T-helper 9 cell (primary cell): ENCODE measurements at regions not wholly inside any gene's neighbourhood (a gene's known extent, or its start where the extent isn't known, plus 50 kb on each side); places are given as distances from the start of the nearest gene placed in this dataset.
"Not testable (repeated sequence)": the region's sequence is repeated elsewhere in the genome, so short reads cannot be mapped to it uniquely, and the experiment has no call there.

Experiments used
- DNase-seq: peaks from one replicate; pipeline ENCODE4 v3.0.0-alpha.2; 2020

DNA sequence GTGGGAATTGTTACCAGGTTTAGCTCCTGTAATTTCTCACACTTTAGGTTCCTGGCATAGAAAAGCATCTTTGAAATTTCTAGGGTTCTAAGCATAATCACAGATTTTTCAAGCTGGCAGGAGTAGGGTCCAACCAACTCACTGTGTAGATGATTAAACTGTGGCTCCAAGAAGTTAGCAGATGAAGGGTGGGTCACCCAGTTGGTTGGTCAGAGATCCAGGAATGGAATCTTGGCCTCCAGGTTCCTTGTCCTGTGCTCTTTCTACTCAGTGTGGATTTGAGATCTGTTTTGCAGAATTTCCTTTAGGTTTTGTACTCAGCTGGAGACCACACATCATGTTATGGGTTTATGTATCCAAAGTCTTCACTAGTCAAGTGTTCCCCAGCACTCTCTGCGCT lies 90.3 kb upstream of the MAML3 start:
- DNase-seq: no peak

- no peak for DNase-seq
These were observed 89.3 kb upstream of the MAML3 start for GRCh38 chr4:140243278-140243753.

DNA sequence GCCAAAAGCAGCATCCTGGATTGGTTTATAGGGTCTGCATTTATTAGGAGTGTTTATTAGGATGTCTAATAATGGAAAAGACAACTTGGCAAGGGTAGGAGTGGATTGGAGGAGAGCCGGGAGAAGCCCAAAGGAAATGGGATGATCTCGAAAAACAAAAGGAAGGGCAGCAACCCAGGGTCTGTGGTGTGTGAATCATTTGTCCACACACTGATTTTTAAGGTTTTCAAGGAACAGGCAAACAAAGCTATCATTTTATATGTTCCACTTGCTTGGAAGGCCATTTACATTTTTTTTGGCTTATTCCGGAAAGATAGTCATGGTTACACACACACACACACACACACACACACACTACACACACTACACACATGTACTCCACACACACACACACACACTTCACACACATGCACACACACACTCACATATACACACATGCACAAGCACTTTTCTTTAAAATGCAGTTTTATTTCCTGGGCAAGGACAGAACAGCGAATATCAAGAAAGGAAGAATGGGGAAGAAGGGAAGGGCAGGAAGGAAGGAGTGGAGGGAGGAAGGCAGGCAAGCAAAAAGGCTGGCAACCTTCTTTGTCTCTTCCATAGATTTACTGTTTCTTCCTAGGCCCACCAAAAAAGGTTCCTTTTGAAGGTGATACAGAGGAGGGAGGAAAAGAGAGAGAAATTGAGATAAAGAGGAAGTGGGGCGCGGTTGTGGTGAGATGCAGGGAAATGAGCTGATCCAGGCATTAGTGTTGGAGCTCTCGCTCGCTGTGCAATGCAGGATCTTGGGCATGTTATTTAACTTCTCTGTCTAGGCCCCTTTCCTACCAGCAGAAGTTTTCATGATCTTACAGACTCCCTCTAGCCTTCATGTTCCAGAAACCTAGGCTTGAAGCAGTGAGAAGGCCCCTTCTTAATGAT lies 88.6 kb upstream of the MAML3 start:
- DNase-seq: no peak

DNA sequence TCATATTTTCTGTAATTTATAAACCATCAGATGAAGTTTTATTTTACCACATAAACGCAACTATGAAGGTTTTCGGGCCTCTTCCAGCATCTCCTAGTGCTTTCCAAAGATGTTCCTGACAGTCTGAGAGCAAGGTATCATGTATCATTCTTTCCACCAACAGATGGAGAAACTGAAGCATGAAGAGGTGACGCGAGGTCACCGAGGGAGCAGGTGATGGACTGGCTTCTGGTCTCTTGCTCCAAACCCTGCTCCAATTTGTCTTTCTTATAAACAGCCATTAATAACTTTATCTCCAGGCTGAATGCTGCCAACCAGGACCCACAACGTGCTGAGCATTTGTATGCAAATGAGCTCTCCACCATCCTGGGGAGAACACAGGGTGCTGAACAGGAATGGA lies 86.3 kb upstream of the MAML3 start:
- no peak for DNase-seq

DNA sequence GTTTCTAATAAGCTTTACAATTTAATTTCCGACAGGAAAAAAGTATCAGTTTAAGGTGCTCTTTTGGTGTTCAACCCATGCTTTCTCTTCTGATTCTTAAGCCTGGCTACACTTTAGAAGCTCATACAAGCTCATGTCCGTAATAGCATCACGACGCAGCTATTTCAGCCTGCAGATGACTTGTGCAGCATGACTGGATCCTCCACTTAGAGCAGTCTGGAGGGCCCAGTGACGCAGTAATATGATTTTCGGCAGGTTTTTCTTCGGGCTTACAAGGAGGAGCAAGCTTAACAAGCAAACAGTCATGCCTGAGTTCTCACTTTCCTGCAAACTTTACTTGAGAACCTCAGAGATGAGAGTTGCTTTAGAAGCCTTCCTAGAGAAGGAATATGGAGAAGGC lies 85.3 kb upstream of the MAML3 start:
- no peak for DNase-seq

DNA sequence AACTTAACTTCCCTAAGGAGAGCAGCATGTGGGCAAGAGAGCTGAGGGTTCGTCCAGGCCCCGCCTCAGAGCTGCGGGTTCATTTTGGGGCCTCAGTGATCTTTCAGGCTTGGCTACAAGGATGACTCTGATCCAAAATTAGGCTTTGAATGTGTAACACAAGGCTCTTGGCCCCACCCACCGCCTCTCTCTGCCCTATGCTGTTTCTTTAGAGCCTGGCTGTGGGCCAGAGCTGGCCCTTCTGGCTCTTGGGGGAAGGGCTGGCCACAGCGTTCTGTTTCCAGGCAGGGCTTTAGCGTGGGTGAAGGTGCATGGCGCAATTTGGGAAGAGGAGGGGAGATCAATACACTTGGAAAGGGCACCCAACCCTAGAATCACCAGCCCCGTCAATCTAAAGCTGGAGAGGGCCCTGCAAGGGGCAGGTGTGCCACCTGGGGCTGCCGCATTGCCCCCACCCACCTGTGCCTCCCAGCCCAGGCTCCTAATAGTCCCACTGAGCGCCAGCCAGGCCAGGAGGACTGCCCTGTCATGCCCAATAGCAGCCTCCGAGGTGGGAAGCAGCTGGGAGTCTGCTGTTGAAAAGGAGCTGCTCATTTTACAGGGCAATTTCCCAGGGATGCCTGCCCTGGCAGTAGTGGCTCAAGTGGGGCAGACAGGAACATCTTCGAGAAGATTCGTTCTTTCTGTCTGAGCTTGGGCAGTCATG lies 84.5 kb upstream of the MAML3 start:
- DNase-seq: no peak

- DNase-seq: no peak
These were observed 83.8 kb upstream of the MAML3 start for GRCh38 chr4:140237616-140238350.

DNA sequence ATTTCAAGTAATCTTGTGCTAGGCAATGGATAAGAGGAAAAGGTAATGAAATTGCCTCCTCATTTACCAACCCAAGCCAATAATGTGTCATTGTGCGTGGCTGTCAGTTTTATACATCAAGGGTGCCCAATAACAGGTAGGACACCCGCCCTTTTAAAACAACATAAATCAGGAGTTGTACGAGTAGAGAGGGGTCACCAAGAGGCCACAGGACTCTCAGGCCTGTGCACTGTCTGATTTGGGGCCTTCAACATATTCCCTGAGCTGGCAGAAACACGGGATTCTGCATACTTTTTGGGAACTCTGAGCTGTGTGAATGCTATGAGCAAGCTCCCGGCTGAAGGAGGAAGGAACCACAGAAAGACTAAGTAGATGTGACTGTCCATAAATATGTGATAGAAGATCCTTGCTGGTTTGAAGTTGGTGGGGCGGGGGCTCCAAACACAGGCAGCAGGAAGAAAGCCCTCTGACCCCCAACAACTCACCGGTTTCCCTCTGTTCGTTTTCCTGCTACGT lies 82.7 kb upstream of the MAML3 start:
- no peak for DNase-seq

DNA sequence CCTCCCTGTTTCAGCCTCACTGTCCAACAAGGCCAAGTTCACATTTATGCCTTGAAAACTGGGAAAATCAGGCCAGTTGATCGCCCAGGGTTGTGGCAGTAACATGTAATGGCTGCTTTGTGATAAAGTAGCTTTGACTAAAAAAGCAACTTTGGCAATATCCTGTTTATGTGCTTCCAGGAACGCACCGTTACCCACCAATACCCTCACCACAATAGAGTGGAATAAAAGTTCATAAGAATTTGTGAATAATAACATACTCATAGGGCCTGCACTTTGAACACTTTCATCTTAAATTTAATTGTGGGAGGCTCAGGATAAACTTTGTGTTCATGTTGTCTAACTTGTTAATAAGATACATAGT lies 80.7 kb upstream of the MAML3 start:
- no peak for DNase-seq

DNA sequence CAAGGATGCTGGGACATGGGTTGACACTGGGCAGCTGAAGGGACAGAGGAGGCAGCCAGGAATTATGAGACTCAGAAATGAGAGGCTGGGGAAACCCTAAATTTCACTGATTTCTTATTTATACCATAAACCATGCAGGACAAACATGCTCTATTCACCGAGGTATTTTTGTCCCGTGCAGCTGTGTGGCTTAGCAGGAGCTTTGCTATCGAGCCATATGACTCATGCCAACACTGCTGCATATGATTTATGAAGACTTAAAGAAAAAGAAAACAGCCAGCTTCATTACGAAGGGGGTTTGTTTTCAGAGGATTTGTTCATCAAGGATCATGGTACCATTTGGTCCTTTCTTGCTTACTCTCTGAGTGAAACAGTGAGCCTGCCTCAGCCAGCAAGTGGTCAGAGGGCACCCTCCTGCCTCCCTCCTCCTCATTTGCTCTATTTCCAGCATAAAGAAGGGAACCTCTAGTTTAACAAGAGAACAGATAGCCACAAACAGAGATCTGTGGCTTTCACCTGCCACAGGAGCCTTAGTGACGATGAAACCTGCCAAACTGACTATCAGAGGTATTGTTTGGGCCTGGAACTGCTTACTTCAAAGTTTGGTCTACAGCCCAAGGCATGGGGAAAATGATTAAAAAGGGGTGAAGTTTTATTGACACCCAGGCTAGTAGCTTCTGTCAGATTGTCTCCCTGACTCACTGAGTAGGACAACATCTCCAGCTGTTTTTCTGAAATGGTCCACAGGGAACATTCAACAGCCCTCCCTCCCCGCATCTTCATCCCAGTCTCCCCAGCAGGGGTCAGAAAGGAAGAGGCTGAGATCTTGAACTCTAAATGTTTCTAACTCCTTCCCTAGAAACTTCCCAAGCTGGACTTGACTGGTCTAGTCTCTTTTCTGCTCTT lies 80.1 kb upstream of the MAML3 start:
- no peak for DNase-seq

DNA sequence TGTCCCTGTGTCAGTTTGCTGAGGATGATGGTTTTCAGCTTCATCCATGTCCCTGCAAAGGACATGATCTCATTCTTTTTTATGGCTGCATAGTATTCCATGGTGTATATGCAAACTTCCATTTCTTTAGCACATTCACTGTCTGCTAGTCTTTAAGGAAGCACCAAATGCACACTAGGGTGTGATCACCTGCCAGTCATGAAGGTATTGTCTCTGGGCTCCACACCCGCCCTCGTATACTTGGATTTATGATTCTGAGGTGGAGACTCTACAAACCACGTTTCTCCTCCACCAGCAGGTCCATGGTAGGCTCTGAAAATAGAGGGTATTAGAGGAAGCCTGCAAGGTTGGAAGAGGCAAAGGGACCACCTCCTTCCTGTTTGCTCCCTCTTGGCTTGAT lies 75.9 kb upstream of the MAML3 start:
- DNase-seq: no peak

DNA sequence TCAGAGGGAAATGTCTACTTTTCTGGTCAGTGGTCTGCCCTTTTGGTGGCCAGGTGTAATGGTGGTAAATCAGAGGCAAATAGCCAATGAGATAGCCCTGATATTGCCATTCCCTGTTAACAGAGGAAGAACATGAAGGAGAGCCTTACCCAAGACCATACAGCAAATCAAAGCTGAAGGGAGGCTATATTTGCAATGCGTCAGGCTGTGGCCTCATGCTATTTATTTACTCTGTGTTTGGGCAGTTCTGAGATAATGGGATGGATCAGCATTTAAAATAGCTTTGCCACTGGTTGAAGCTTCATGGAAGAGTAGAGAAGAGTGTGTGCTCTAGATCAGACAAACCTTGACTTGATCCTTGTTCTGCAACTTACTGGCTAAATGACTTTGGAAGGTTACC lies 73.3 kb upstream of the MAML3 start:
- no peak for DNase-seq

- no peak for DNase-seq
These were observed 69.2 kb upstream of the MAML3 start for GRCh38 chr4:140223056-140223810.

DNA sequence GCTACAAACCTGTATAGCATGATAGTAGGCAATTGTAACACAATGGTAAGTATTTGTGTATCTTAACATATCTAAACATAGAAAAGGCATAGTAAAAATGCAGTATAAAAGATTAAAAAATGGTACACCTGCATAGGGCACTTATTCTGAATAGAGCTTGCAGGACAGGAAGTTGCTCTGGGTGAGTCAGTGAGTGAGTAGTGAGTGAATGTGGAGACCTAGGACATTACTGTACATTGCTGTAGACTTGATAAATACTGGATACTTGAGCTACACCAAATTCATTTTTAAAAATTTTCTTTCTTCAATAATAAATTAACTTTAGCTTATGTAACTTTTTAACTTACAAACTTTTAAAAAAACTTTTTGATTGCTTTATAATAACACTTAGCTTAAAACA lies 68.2 kb upstream of the MAML3 start:
- DNase-seq: no peak

DNA sequence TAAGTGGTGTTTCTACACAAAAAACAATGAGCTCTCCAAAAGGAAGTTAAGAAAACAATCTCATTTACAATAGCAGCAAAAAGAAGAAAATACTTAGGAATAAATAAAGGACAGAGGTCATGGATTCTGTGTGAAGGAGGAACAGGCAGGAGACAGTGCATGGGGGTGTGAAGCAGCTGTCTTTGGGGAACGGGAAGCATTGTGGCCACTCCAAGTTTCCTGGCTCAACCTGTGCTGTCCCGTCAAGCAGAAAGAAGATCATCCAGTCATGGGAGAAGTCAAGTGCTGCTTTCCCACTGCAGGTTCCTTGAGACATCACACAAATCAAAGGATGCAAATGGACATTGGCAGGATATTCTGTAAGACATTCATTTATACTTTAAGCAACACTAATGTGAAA lies 66.1 kb upstream of the MAML3 start:
- DNase-seq: no peak

- no peak for DNase-seq
These were observed 65.6 kb upstream of the MAML3 start for GRCh38 chr4:140219567-140219966.

GRCh38 chr4:140219070-140219469 lies 65.1 kb upstream of the MAML3 start:
- not testable (repeated sequence) for DNase-seq

GRCh38 chr4:140213749-140214148 lies 59.8 kb upstream of the MAML3 start:
- no peak for DNase-seq

- DNase-seq: no peak
These were observed 59.1 kb upstream of the MAML3 start for GRCh38 chr4:140213116-140213515.

GRCh38 chr4:140212646-140213045 lies 58.7 kb upstream of the MAML3 start:
- no peak for DNase-seq

- no peak for DNase-seq
These were observed 58.2 kb upstream of the MAML3 start for GRCh38 chr4:140212194-140212593.
